DOHH2 (cell line): ENCODE measurements at regions not wholly inside any gene's neighbourhood (a gene's known extent, or its start where the extent isn't known, plus 50 kb on each side); places are given as distances from the start of the nearest gene placed in this dataset.

Source experiments
- CTCF ChIP-seq: fragments of 200-600 bp; sonication (generic); IDR thresholded peaks from one replicate; pipeline ENCODE4 v1.5.1; 2014; ENCODE audit warnings: antibody characterized with exemption, mild to moderate bottlenecking, low read depth, low read length; ENCODE audit not compliant: poor library complexity, severe bottlenecking
- EZH2phosphoT487 ChIP-seq: fragments of 200-600 bp; sonication (generic); IDR thresholded peaks from 2 replicates; pipeline ENCODE4 v1.6.1; 2017; ENCODE audit warnings: borderline replicate concordance, mild to moderate bottlenecking, antibody characterized with exemption, low read length, moderate library complexity, mixed read lengths

- no peak for TF ChIP-seq CTCF
- TF ChIP-seq EZH2phosphoT487 = no peak
Measured at GRCh38 chrX:41984628-41985027, 61.3 kb upstream of the CASK start.
